AG04449 (cell line): ENCODE measurements at regions not wholly inside any gene's neighbourhood (a gene's known extent, or its start where the extent isn't known, plus 50 kb on each side); places are given as distances from the start of the nearest gene placed in this dataset.
"Not testable (repeated sequence)": the region's sequence is repeated elsewhere in the genome, so short reads cannot be mapped to it uniquely, and the experiment has no call there.

ENCODE experiments used
- CTCF ChIA-PET: fragments of 350-600 bp; formaldehyde crosslinking; extraction: SDS; loops from one replicate; lab custom pipeline; 2021; ENCODE audit warnings: antibody characterized with exemption; lab: Yijun Ruan, JAX
- POLR2A ChIA-PET: fragments of 400-600, 350-600 bp; formaldehyde crosslinking; extraction: SDS; loops from one replicate; lab custom pipeline; 2020; ENCODE audit warnings: antibody characterized with exemption, inconsistent platforms; lab: Yijun Ruan, JAX
- DNase-seq: peaks from one replicate; pipeline ENCODE4 v3.0.0-alpha.2; 2010; ENCODE audit warnings: low read depth, low spot score
- H3K4me3 ChIP-seq: 2 replicates; pipeline ENCODE4 v1.5.1; 2011; ENCODE audit warnings: low read depth, mild to moderate bottlenecking, control low read depth, low read length
- TF ChIP-seq, protein P1 (sequence below): IDR thresholded peaks from one replicate; pipeline ENCODE4 v1.5.1; 2011; ENCODE audit warnings: mild to moderate bottlenecking, moderate library complexity, low read length, control low read depth, inconsistent platforms; ENCODE audit not compliant: insufficient read depth; ENCODE audit errors: missing control alignments

- DNase-seq = no peak
- ChIA-PET CTCF (no interaction called here), POLR2A (no interaction called here)
- H3K4me3 ChIP-seq = no peak overlapping the region
- TF ChIP-seq, protein P1, sequence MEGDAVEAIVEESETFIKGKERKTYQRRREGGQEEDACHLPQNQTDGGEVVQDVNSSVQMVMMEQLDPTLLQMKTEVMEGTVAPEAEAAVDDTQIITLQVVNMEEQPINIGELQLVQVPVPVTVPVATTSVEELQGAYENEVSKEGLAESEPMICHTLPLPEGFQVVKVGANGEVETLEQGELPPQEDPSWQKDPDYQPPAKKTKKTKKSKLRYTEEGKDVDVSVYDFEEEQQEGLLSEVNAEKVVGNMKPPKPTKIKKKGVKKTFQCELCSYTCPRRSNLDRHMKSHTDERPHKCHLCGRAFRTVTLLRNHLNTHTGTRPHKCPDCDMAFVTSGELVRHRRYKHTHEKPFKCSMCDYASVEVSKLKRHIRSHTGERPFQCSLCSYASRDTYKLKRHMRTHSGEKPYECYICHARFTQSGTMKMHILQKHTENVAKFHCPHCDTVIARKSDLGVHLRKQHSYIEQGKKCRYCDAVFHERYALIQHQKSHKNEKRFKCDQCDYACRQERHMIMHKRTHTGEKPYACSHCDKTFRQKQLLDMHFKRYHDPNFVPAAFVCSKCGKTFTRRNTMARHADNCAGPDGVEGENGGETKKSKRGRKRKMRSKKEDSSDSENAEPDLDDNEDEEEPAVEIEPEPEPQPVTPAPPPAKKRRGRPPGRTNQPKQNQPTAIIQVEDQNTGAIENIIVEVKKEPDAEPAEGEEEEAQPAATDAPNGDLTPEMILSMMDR = no peak
These were observed 259.2 kb downstream of the ADGRL2 start for GRCh38 chr1:82059959-82060358.

- H3K4me3 ChIP-seq = no peak overlapping the region
- TF ChIP-seq, protein P1 = no peak
- no peak for DNase-seq
- POLR2A ChIA-PET = no interaction called here
- CTCF ChIA-PET = no interaction called here
These were observed 256.3 kb downstream of the ADGRL2 start for GRCh38 chr1:82057011-82057410.

- DNase-seq, CTCF ChIA-PET, H3K4me3 ChIP-seq, POLR2A ChIA-PET: not testable (repeated sequence)
These were observed 254.6 kb downstream of the ADGRL2 start for GRCh38 chr1:82055375-82055774.

GRCh38 chr1:82052563-82052962 lies 251.8 kb downstream of the ADGRL2 start:
- TF ChIP-seq, protein P1 = no peak
- ChIA-PET CTCF (no interaction called here), POLR2A (no interaction called here)
- H3K4me3 ChIP-seq = no peak overlapping the region
- DNase-seq = no peak

DNA sequence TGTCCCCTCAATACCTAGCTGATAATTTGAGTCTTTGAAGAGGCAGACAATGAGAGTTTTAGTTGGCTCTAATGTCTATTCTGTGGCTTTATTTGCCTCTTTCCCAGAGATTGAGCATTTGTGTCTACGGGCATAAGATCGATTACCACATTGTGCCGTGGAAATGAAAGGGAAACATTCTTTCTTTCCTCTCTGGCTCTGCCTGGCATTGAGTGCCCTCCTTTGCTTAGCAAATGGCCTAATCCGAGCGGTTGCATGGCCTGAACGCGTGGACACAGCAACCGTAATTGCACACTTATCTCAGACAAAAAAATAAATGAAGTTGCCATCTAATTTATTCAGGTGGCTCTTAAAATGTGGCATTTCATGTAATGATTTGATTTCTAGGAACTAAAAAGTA lies 247.9 kb downstream of the ADGRL2 start:
- TF ChIP-seq, protein P1 = no peak
- no peak for DNase-seq
- H3K4me3 ChIP-seq = no peak overlapping the region
- ChIA-PET POLR2A (no interaction called here), CTCF (no interaction called here)

GRCh38 chr1:82045221-82045620 lies 244.5 kb downstream of the ADGRL2 start:
- no peak overlapping the region for H3K4me3 ChIP-seq
- ChIA-PET CTCF (no interaction called here), POLR2A (no interaction called here)
- no peak for DNase-seq
- TF ChIP-seq, protein P1 = no peak

DNA sequence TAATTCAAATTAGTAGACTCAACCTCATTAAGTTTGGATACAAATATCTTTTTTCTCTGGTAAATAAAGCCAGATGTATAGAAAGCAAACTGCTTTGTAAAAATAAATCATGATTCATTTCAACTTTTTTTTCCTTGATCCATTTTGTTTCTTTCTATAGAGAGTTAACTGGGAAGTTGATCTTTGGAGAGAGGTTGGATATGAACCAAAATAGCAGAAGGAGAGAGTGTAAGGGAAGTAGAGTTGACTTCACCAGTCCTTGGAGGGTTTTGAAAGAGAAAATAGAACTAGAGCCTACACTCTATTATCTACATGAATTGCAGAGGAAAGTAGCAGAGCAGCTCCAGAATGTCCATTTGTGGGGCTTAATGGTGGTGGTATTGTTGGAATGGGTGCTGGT lies 243.8 kb downstream of the ADGRL2 start:
- no peak overlapping the region for H3K4me3 ChIP-seq
- TF ChIP-seq, protein P1 = no peak
- DNase-seq = no peak
- CTCF ChIA-PET = no interaction called here
- POLR2A ChIA-PET = no interaction called here
